ENCODE measurements at regions not wholly inside any gene's neighbourhood (a gene's known extent, or its start where the extent isn't known, plus 50 kb on each side); places are given as distances from the start of the nearest gene placed in this dataset.

- no peaks in the 10 kb centered on the region for H3K36me3 ChIP-seq (ENCODE audit: control insufficient read depth in 4 of 4, insufficient read depth in 4 of 4, low read length in 4 of 4)
- H3K9me3 ChIP-seq (ENCODE audit: control insufficient read depth in 4 of 4, insufficient read depth in 3 of 4, low read length in 3 of 4): no peaks in the 10 kb centered on the region
- TF ChIP-seq CTCF (IDR thresholded peaks at IDR 0.05; ENCODE audit: control extremely low read depth, extremely low read depth): no peak
- H3K4me3 ChIP-seq: no peak overlapping the region
- H3K27me3 ChIP-seq (ENCODE audit: control insufficient read depth in 3 of 3, insufficient read depth in 3 of 3, low read length in 2 of 3): no peaks in the 10 kb centered on the region
- no peaks in the 10 kb centered on the region for H3K4me1 ChIP-seq (ENCODE audit: control insufficient read depth in 5 of 5, insufficient read depth in 5 of 5, low read length in 5 of 5)
- ATAC-seq (ENCODE audit: insufficient read depth, low FRiP score) (no peak), DNase-seq (no peak)
- H3K9ac ChIP-seq (ENCODE audit: insufficient read depth in 1 of 2, low read length in 2 of 2): no peak overlapping the region
- H3K27ac ChIP-seq (ENCODE audit: low read depth in 1 of 2, low read length in 1 of 2): no peak overlapping the region
- 91 to 93% methylated on average over 11 of the region's 11 CpGs for WGBS, 2 donors
Observed at GRCh38 chr10:113225903-113226302, 275.9 kb downstream of the TCF7L2 start.

GRCh38 chr10:113226399-113226798 lies 276.4 kb downstream of the TCF7L2 start:
- TF ChIP-seq CTCF (IDR thresholded peaks at IDR 0.05; ENCODE audit: control extremely low read depth, extremely low read depth): no peak
- Histone ChIP-seq H3K36me3 (ENCODE audit: control insufficient read depth in 4 of 4, insufficient read depth in 4 of 4, low read length in 4 of 4) (no peaks in the 10 kb centered on the region), H3K27ac (ENCODE audit: low read depth in 1 of 2, low read length in 1 of 2) (no peak overlapping the region), H3K27me3 (ENCODE audit: control insufficient read depth in 3 of 3, insufficient read depth in 3 of 3, low read length in 2 of 3) (no peaks in the 10 kb centered on the region), H3K4me1 (ENCODE audit: control insufficient read depth in 5 of 5, insufficient read depth in 5 of 5, low read length in 5 of 5) (no peaks in the 10 kb centered on the region), H3K4me3 (no peak overlapping the region), H3K9me3 (ENCODE audit: control insufficient read depth in 4 of 4, insufficient read depth in 3 of 4, low read length in 3 of 4) (no peaks in the 10 kb centered on the region), H3K9ac (ENCODE audit: insufficient read depth in 1 of 2, low read length in 2 of 2) (no peak overlapping the region)
- WGBS, 2 donors: 57 to 76% methylated on average over 8 of the region's 8 CpGs
- ATAC-seq (ENCODE audit: insufficient read depth, low FRiP score) (no peak), DNase-seq (no peak)

- WGBS, 2 donors: 83 to 92% methylated on average over 8 of the region's 8 CpGs
- Histone ChIP-seq H3K9me3 (ENCODE audit: control insufficient read depth in 4 of 4, insufficient read depth in 3 of 4, low read length in 3 of 4) (no peaks in the 10 kb centered on the region), H3K9ac (ENCODE audit: insufficient read depth in 1 of 2, low read length in 2 of 2) (no peak overlapping the region), H3K4me1 (ENCODE audit: control insufficient read depth in 5 of 5, insufficient read depth in 5 of 5, low read length in 5 of 5) (no peaks in the 10 kb centered on the region), H3K4me3 (no peak overlapping the region), H3K27me3 (ENCODE audit: control insufficient read depth in 3 of 3, insufficient read depth in 3 of 3, low read length in 2 of 3) (no peaks in the 10 kb centered on the region), H3K27ac (ENCODE audit: low read depth in 1 of 2, low read length in 1 of 2) (no peak overlapping the region), H3K36me3 (ENCODE audit: control insufficient read depth in 4 of 4, insufficient read depth in 4 of 4, low read length in 4 of 4) (no peaks in the 10 kb centered on the region)
- TF ChIP-seq CTCF (IDR thresholded peaks at IDR 0.05; ENCODE audit: control extremely low read depth, extremely low read depth): no peak
- DNase-seq (no peak), ATAC-seq (ENCODE audit: insufficient read depth, low FRiP score) (no peak)
Observed at GRCh38 chr10:113226831-113227445, 276.9 kb downstream of the TCF7L2 start.

DNA sequence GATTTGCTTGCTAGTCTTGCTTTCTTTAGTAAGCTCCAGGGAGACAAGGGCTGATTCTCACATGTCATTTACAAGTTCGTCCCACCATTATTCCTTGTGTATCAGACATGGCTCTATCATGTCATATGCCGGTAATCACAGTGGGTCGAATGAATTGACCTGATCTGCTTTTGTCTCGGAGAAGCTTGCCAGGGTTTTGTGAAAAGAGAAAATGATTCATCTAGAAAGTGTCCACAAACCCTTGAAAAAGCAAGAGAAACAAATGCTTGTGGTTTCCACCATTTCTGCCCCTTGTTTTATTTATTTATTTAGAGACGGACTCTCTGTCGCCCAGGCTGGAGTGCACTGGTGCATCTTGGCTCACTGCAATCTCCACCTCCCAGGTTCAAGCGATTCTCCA lies 278.5 kb downstream of the TCF7L2 start:
- 88 to 95% methylated on average over 7 of the region's 7 CpGs for WGBS, 2 donors
- ATAC-seq (ENCODE audit: insufficient read depth, low FRiP score) (no peak), DNase-seq (no peak)
- Histone ChIP-seq H3K27ac (ENCODE audit: low read depth in 1 of 2, low read length in 1 of 2) (no peak overlapping the region), H3K27me3 (ENCODE audit: control insufficient read depth in 3 of 3, insufficient read depth in 3 of 3, low read length in 2 of 3) (no peaks in the 10 kb centered on the region), H3K9ac (ENCODE audit: insufficient read depth in 1 of 2, low read length in 2 of 2) (no peak overlapping the region), H3K36me3 (ENCODE audit: control insufficient read depth in 4 of 4, insufficient read depth in 4 of 4, low read length in 4 of 4) (no peaks in the 10 kb centered on the region), H3K4me3 (no peak overlapping the region), H3K9me3 (ENCODE audit: control insufficient read depth in 4 of 4, insufficient read depth in 3 of 4, low read length in 3 of 4) (no peaks in the 10 kb centered on the region), H3K4me1 (ENCODE audit: control insufficient read depth in 5 of 5, insufficient read depth in 5 of 5, low read length in 5 of 5) (no peaks in the 10 kb centered on the region)
- no peak for TF ChIP-seq CTCF (IDR thresholded peaks at IDR 0.05; ENCODE audit: control extremely low read depth, extremely low read depth)
